HepG2 (cell line): ENCODE measurements at regions not wholly inside any gene's neighbourhood (a gene's known extent, or its start where the extent isn't known, plus 50 kb on each side); places are given as distances from the start of the nearest gene placed in this dataset.

Experiments used
- ATAC-seq: fragments of 200-7000 bp; cut with Tn5 transposase; 3 replicates; pipeline ENCODE4 v1.9.1; 2020; ENCODE audit warnings: mild to moderate bottlenecking, moderate library complexity
- BruUV-seq: library from RNA; stranded (reverse); fragments of 400-500 nt; replicated peaks from 2 replicates; lab custom pipeline; 2021; lab: Mats Ljungman, UMichigan
- CTCF ChIA-PET: fragments of 300-600 bp; formaldehyde crosslinking; extraction: SDS; loops from one replicate; lab custom pipeline; 2021; ENCODE audit warnings: low total read pairs, inconsistent platforms, low intra/inter-chr PET ratio; lab: Yijun Ruan, JAX
- POLR2A ChIA-PET: fragments of 350-600 bp; sonication (Branson Sonifier 250); formaldehyde crosslinking; loops from one replicate; lab custom pipeline; 2020; ENCODE audit warnings: antibody characterized with exemption, inconsistent platforms; lab: Yijun Ruan, JAX
- DNase-seq: peaks from one replicate; pipeline ENCODE4 v3.0.0-alpha.2; 2015; ENCODE audit warnings: low spot score
- FAIRE-seq: peaks from 3 replicates; lab custom pipeline; 2011; peaks lifted over from hg19 to GRCh38; lab: Jason Lieb, UNC
- H2AFZ ChIP-seq: one replicate; pipeline ENCODE4 v1.6.1; 2011; ENCODE audit warnings: low read length, inconsistent platforms
- H3K27ac ChIP-seq: fragments of 300-600 bp; 3 replicates; pipeline ENCODE4 v1.8.0; 2011; ENCODE audit warnings: mixed run types, mild to moderate bottlenecking, mixed read lengths, low read length, inconsistent platforms; ENCODE audit not compliant: insufficient read depth; ENCODE audit errors: extremely low read length
- H3K27me3 ChIP-seq, 2 experiments: fragments of 200-600 bp in 1 of 2; 2 replicates in 1 of 2; 3 replicates in 1 of 2; pipeline versions ENCODE4 v1.6.0 to v1.8.0; 2011; ENCODE audit warnings: low read length in 2 of 2, mild to moderate bottlenecking in 2 of 2, moderate library complexity in 2 of 2, inconsistent platforms in 1 of 2; ENCODE audit not compliant: insufficient read depth in 2 of 2, control insufficient read depth in 1 of 2
- H3K36me3 ChIP-seq, 2 experiments: fragments of 200-600 bp in 1 of 2; replicated peaks in 1 of 2; 2 replicates in 1 of 2; 3 replicates in 1 of 2; pipeline versions ENCODE4 v1.5.1 to v1.8.0; 2011; ENCODE audit warnings: low read length in 2 of 2, inconsistent platforms in 1 of 2; ENCODE audit not compliant: insufficient read depth in 2 of 2, control insufficient read depth in 1 of 2
- H3K4me1 ChIP-seq: 2 replicates; pipeline ENCODE4 v1.5.1; 2012; ENCODE audit warnings: low read length, inconsistent platforms; ENCODE audit not compliant: insufficient read depth
- H3K4me2 ChIP-seq: 2 replicates; pipeline ENCODE4 v1.6.0; 2011; ENCODE audit warnings: low read depth, low read length, inconsistent platforms
- H3K4me3 ChIP-seq, 3 experiments: fragments of 200-600 bp in 1 of 3; sonication (generic), shearing (Covaris generic) in 1 of 3; replicated peaks in 1 of 3; 2 replicates each; pipeline ENCODE4 v1.5.1; 2011 to 2016; ENCODE audit warnings: low read length in 3 of 3, inconsistent platforms in 2 of 3, low read depth in 2 of 3, mild to moderate bottlenecking in 2 of 3, control low read depth in 1 of 3, mixed read lengths in 1 of 3; ENCODE audit not compliant: insufficient read depth in 1 of 3
- H3K79me2 ChIP-seq: one replicate; pipeline ENCODE4 v1.6.1; 2011; ENCODE audit warnings: low read length, inconsistent platforms; ENCODE audit not compliant: insufficient read depth
- H3K9ac ChIP-seq: 2 replicates; pipeline ENCODE4 v1.6.0; 2011; ENCODE audit warnings: mild to moderate bottlenecking, low read depth, low read length, inconsistent platforms; ENCODE audit not compliant: insufficient read depth
- H3K9me3 ChIP-seq: 2 replicates; pipeline ENCODE4 v1.5.1; 2012; ENCODE audit warnings: mild to moderate bottlenecking, low read length
- H4K20me1 ChIP-seq: 2 replicates; pipeline ENCODE4 v1.6.0; 2011; ENCODE audit warnings: inconsistent platforms, mild to moderate bottlenecking, low read length, moderate library complexity; ENCODE audit not compliant: insufficient read depth
- CREM ChIP-seq, 2 experiments: sonication (generic) in 1 of 2; formaldehyde crosslinking in 1 of 2; IDR thresholded peaks; 2 replicates each; pipeline versions ENCODE4 v1.4.0 to v1.6.1; 2016 to 2020; ENCODE audit warnings: antibody characterized with exemption in 1 of 2, mild to moderate bottlenecking in 1 of 2, missing genetic modification reagents in 1 of 2
- FOXK2 ChIP-seq: fragments of 450-650 bp; IDR thresholded peaks from 2 replicates; pipeline ENCODE4 v1.6.1; 2016
- HES4 ChIP-seq: sonication (generic); formaldehyde crosslinking; IDR thresholded peaks from 2 replicates; pipeline ENCODE4 v1.9.0; 2021; ENCODE audit warnings: mild to moderate bottlenecking, missing genetic modification reagents, borderline replicate concordance
- ZBTB25 ChIP-seq: IDR thresholded peaks from 2 replicates; pipeline ENCODE4 v1.6.1; 2018; ENCODE audit warnings: missing genetic modification reagents
- ZNF142 ChIP-seq: sonication (generic); formaldehyde crosslinking; IDR thresholded peaks from 2 replicates; pipeline ENCODE4 v1.4.0; 2020; ENCODE audit warnings: missing genetic modification reagents
- ZNF570 ChIP-seq: sonication (generic); formaldehyde crosslinking; IDR thresholded peaks from 2 replicates; pipeline ENCODE4 v1.4.0; 2020; ENCODE audit warnings: mild to moderate bottlenecking, missing genetic modification reagents, borderline replicate concordance
- WGBS: methylation state at CpG from one replicate; pipeline ENCODE4 v1.1.6; 2017; ENCODE audit warnings: low lambda C conversion rate; 5-methylcytosine and 5-hydroxymethylcytosine counted together
- in situ Hi-C: cut with HindIII; loops from 2 replicates; pipeline ENCODE4 v1.10.0; 2017; ENCODE audit warnings: low pct_unique_long_range_greater_than_20kb; ENCODE audit not compliant: extremely low pct_ligation_motif_present
- intact Hi-C: fragments of 100-400 bp; cut with micrococcal nuclease; formaldehyde crosslinking; loops from one replicate; pipeline ENCODE4 v1.10.0; 2022; ENCODE audit not compliant: unreplicated experiment

- TF ChIP-seq ZBTB25 (no peak), CREM (IDR thresholded peaks at IDR 0.05) (no peak), CREM (CRISPR knock-in tag; IDR thresholded peaks at IDR 0.05) (no peak), ZNF142 (no peak), HES4 (CRISPR knock-in tag) (no peak)
Observed at GRCh38 chr2:144328938-144329337, 191.0 kb downstream of the ZEB2 start (continued).

- Histone ChIP-seq H3K9ac (no peak overlapping the region), H2AFZ (no peak overlapping the region), H3K27me3 (no peaks in the 10 kb centered on the region; a peak in 1 of 5 replicates), H3K36me3 (no peaks in the 10 kb centered on the region; a peak in 1 of 5 replicates), H3K27ac (no peak overlapping the region), H3K9me3 (no peaks in the 10 kb centered on the region), H4K20me1 (no peaks in the 10 kb centered on the region)
- no peak for DNase-seq
- ATAC-seq, result no peak
- intact Hi-C loops, result no loop called here
- CTCF ChIA-PET, result no interaction called here
- no peak for TF ChIP-seq FOXK2
- no peak for TF ChIP-seq ZNF570
- TF ChIP-seq, all 625 proteins: peak for 0
- POLR2A ChIA-PET, result no interaction called here
- no peak overlapping the region for H3K4me3 ChIP-seq
- H3K4me1 ChIP-seq, result peaks cover 12% of the 10 kb centered on the region
- no peaks in the 10 kb centered on the region for H3K79me2 ChIP-seq
- 92% methylated on average over 3 of the region's 3 CpGs for WGBS
- no peak for FAIRE-seq
- in situ Hi-C loops, result no loop called here
- H3K4me2 ChIP-seq, result no peak overlapping the region
- no TSS peak for BruUV-seq
Observed at GRCh38 chr2:144326825-144327224, 193.1 kb downstream of the ZEB2 start.
